ENCODE measurements at regions not wholly inside any gene's neighbourhood (a gene's known extent, or its start where the extent isn't known, plus 50 kb on each side); places are given as distances from the start of the nearest gene placed in this dataset.
"Not testable (repeated sequence)": the region's sequence is repeated elsewhere in the genome, so short reads cannot be mapped to it uniquely, and the experiment has no call there.

- intact Hi-C loops (cut with micrococcal nuclease); H3K56ac ChIP-seq (ENCODE audit: extremely low read depth, insufficient read depth, low read length); H4K91ac ChIP-seq (ENCODE audit: insufficient read depth, low read depth, low read length); H3K36me3 ChIP-seq (ENCODE audit: control insufficient read depth, insufficient read depth, low read length); H4K20me1 ChIP-seq (ENCODE audit: insufficient read depth, low read length); H2BK20ac ChIP-seq (ENCODE audit: low read depth, low read length); H3K27ac ChIP-seq (ENCODE audit: insufficient read depth, low read length); H3K9ac ChIP-seq (ENCODE audit: low read depth, low read length); dilution Hi-C loops (cut with HindIII; ENCODE audit: low sequenced_read_pairs, unreplicated experiment); H3K4me3 ChIP-seq (ENCODE audit: insufficient read depth, low read depth, low read length); H3K4me1 ChIP-seq (ENCODE audit: control insufficient read depth, insufficient read depth, low read length); H2BK15ac ChIP-seq (ENCODE audit: low read depth, low read length); CTCF ChIA-PET; H3K9me3 ChIP-seq (ENCODE audit: control insufficient read depth, insufficient read depth, low read length); H3K14ac ChIP-seq (replicated peaks; ENCODE audit: low read depth, low read length); H3K23ac ChIP-seq (ENCODE audit: low read depth, low read length); ATAC-seq (ENCODE audit: low read depth); DNase-seq; H2AK5ac ChIP-seq (ENCODE audit: low read depth, low read length); in situ Hi-C loops (cut with MboI; ENCODE audit: low sequenced_read_pairs); H3K9me1 ChIP-seq (ENCODE audit: insufficient read depth, low read length); BruUV-seq (replicated peaks); H2AK9ac ChIP-seq (replicated peaks; ENCODE audit: low read depth, low read length, poor library complexity); H3K79me1 ChIP-seq (ENCODE audit: low read depth in 1 of 2, low read length in 2 of 2); H2BK5ac ChIP-seq (ENCODE audit: low read depth, low read length, poor library complexity, severe bottlenecking); H3K4me2 ChIP-seq (ENCODE audit: low read depth, low read length); H4K5ac ChIP-seq (ENCODE audit: low read depth, low read length); H2AFZ ChIP-seq (replicated peaks; ENCODE audit: low read length, poor library complexity); H3K4ac ChIP-seq (ENCODE audit: low read depth, low read length); H3K27me3 ChIP-seq (ENCODE audit: control insufficient read depth, insufficient read depth, low read length); H3K18ac ChIP-seq (ENCODE audit: low read depth, low read length); POLR2A ChIA-PET (ENCODE audit: unreplicated experiment); H4K8ac ChIP-seq (ENCODE audit: low read depth in 2 of 2, low read length in 2 of 2); H2BK120ac ChIP-seq (ENCODE audit: low read depth, low read length): not testable (repeated sequence)
- no CpG with 5 or more reads among the region's 2 CpGs for WGBS, 2 experiments (ENCODE audit: extremely low coverage in 2 of 2, insufficient read length in 1 of 2)
These were observed 108.9 kb upstream of the TERB2 start for GRCh38 chr15:44847555-44847954.

- H3K4me2 ChIP-seq (ENCODE audit: low read depth, low read length); H2AFZ ChIP-seq (replicated peaks; ENCODE audit: low read length, poor library complexity); ATAC-seq (ENCODE audit: low read depth); H2AK5ac ChIP-seq (ENCODE audit: low read depth, low read length); H2AK9ac ChIP-seq (replicated peaks; ENCODE audit: low read depth, low read length, poor library complexity); intact Hi-C loops (cut with micrococcal nuclease); H3K36me3 ChIP-seq (ENCODE audit: control insufficient read depth, insufficient read depth, low read length); H2BK5ac ChIP-seq (ENCODE audit: low read depth, low read length, poor library complexity, severe bottlenecking); H2BK20ac ChIP-seq (ENCODE audit: low read depth, low read length); H3K9ac ChIP-seq (ENCODE audit: low read depth, low read length); H3K56ac ChIP-seq (ENCODE audit: extremely low read depth, insufficient read depth, low read length); POLR2A ChIA-PET (ENCODE audit: unreplicated experiment); H3K27ac ChIP-seq (ENCODE audit: insufficient read depth, low read length); H3K4me3 ChIP-seq (ENCODE audit: insufficient read depth, low read depth, low read length); dilution Hi-C loops (cut with HindIII; ENCODE audit: low sequenced_read_pairs, unreplicated experiment); H3K4ac ChIP-seq (ENCODE audit: low read depth, low read length); CTCF ChIA-PET; H4K20me1 ChIP-seq (ENCODE audit: insufficient read depth, low read length); H3K9me3 ChIP-seq (ENCODE audit: control insufficient read depth, insufficient read depth, low read length); H4K8ac ChIP-seq (ENCODE audit: low read depth in 2 of 2, low read length in 2 of 2); H2BK120ac ChIP-seq (ENCODE audit: low read depth, low read length); BruUV-seq (replicated peaks); DNase-seq; H3K9me1 ChIP-seq (ENCODE audit: insufficient read depth, low read length); H4K91ac ChIP-seq (ENCODE audit: insufficient read depth, low read depth, low read length); H3K23ac ChIP-seq (ENCODE audit: low read depth, low read length); H3K79me1 ChIP-seq (ENCODE audit: low read depth in 1 of 2, low read length in 2 of 2); H4K5ac ChIP-seq (ENCODE audit: low read depth, low read length); in situ Hi-C loops (cut with MboI; ENCODE audit: low sequenced_read_pairs); H3K4me1 ChIP-seq (ENCODE audit: control insufficient read depth, insufficient read depth, low read length); H2BK15ac ChIP-seq (ENCODE audit: low read depth, low read length); H3K14ac ChIP-seq (replicated peaks; ENCODE audit: low read depth, low read length); H3K18ac ChIP-seq (ENCODE audit: low read depth, low read length); H3K27me3 ChIP-seq (ENCODE audit: control insufficient read depth, insufficient read depth, low read length): not testable (repeated sequence)
- no CpG with 5 or more reads among the region's 5 CpGs for WGBS, 2 experiments (ENCODE audit: extremely low coverage in 2 of 2, insufficient read length in 1 of 2)
These were observed 107.6 kb upstream of the TERB2 start for GRCh38 chr15:44848859-44849258.
